Fibroblast of skin of abdomen (primary cell): ENCODE measurements at regions not wholly inside any gene's neighbourhood (a gene's known extent, or its start where the extent isn't known, plus 50 kb on each side); places are given as distances from the start of the nearest gene placed in this dataset.
"Not testable (repeated sequence)": the region's sequence is repeated elsewhere in the genome, so short reads cannot be mapped to it uniquely, and the experiment has no call there.

Experiments used
- DNase-seq: peaks from one replicate; pipeline ENCODE4 v3.0.0-alpha.2; 2013

- no peak for DNase-seq
These were observed 447.5 kb downstream of the AACS start for GRCh38 chr12:125512541-125513298.

GRCh38 chr12:125515887-125516286, 450.7 kb downstream of the AACS start:
- no peak for DNase-seq

- no peak for DNase-seq
These were observed 452.8 kb downstream of the AACS start for GRCh38 chr12:125518074-125518473.

DNA sequence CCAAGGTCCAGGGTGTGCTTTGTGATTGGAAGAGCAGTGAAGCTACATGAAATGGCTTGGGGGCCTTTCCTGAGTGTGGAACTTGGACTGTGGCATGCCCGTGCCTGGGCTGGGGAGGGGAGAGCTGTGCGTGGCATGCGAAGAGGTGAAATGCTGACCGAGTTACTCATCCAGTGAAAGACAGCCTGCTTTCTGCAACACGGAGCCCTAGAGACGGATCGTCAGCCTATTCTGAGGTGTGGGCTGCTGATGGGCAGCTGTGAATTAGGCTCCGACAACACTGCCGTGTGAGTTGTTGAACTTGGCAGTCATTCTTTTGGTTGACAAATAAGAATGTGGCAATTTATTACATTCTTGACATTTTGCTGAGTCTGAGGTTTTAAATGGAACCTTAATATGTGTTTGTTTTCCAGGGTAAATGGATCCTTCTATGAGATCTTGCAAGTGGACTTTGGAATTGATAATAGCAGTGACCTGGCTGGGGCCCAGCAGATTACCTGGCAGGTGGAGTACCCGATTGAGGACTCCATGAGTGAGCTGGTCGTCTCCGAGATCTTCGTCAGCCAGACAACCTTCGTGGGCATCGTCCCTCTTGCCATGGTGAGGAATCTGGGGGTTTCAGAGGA, 453.9 kb downstream of the AACS start:
- DNase-seq, result no peak

GRCh38 chr12:125525879-125526278, 460.6 kb downstream of the AACS start:
- DNase-seq, result no peak

DNA sequence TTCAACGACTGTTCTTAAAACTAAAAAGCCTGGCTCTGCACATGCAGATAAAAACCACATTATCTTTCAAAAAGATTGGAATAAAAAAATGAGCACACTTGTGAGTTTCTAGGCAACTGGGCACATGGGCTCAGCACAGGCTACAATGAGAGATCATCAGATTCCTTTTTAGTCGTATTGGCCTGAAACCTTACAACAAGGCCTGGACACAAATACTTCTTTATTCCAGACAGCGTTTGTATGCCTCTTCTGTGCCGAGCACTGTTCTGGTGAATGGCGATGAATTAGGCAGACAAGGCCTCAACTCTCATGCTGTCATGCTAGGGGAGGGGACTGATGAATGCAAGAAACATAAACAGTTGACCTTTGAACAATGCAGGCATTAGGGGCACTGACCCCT, 463.0 kb downstream of the AACS start:
- no peak for DNase-seq

GRCh38 chr12:125530201-125530600, 465.0 kb downstream of the AACS start:
- DNase-seq, result no peak

DNA sequence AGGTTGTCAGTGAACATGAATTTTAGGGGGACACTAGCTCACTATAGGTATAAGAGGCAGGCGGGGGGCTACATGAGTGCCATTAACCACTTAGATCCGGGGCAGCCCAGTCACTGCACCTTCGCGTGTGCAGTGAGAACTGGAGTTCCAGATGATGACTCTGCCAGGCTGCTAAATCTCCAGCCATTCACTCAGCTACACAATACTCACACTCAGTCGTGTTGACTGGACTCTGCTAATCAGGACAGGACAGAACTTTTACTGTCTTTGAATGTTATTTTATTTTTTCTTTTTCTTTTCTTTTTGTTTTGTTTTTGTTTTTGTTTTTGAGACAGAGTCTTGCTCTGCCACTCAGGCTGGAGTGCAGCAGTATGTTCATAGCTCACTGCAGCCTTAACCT, 465.6 kb downstream of the AACS start:
- DNase-seq, result no peak

DNA sequence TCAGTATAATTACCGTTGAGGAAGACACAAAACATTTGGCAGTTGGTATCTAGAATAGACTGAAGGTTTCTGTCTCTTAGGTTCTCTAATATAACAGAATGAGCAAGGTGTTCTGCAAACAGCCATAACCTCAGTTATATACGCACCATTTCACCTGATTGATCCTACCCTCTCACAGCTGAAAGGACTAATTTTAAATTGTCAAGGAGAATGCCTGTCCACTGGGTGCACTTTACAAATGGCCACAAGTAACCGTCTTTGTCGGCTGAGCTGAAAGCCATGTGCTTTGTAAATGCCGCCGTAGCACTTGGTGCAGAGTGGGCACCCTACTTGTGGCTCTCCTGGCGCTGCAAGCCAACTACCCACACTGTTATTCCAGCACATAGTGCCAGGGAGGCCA, 466.3 kb downstream of the AACS start:
- no peak for DNase-seq

DNA sequence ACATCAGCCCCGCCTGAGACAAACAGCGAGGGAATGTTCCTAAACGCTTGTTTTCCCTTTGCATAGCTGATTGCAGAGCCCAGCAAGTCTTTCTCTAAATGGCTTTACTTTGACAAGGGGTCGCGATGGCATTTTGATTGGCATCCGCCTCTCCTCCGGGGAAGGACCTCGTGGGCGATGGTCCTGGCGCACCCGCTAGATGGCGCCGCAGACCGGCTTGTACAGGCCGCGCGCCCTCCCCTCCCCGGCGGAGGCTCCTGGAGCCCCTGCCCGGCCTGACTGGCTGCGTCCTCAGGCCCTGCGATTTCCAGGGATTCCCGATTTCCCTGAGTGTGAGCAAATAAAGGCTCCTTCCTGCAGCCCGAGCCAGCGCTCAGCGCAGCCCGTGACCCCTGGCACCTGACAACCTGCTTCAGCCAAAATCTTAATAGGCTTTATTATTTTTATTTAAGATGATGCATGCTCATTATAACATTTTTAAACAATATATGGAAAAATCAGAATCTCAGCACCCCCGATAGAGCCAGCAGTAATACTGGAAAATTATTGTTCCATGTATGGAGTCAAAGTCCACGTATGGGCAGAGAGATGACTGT, 468.3 kb downstream of the AACS start:
- peak; percentile 1 for DNase-seq

- no peak for DNase-seq
These were observed 473.4 kb downstream of the AACS start for GRCh38 chr12:125538401-125539199.

DNA sequence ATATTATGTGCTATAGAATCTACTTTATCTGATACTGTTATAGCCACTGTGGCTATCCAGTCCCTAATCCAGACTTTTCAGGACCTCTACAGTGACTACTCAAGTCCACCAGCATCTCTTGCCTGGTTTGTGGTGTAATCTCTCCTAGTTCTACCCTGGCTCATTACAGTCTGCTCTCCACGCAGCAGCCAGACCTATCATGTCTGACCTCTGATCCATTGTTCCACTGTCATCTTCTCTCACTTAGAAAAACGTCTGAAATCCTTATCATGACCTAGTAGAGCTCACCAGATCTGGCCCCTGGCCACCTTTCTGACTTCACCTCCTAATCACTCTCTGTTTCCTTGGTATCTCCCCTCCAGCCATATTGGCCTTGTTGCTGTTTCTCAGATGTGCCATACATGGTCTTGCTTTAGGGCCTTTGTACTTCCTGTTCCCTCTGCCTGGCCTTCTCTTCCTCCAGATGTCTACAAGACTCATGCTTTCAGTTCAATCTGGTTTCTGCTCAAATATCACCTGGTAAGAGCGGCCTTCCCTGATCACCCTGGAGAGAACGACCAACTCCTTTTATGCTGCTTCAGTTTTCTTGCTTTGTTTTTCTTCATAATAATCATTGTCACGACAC, 475.5 kb downstream of the AACS start:
- no peak for DNase-seq

DNA sequence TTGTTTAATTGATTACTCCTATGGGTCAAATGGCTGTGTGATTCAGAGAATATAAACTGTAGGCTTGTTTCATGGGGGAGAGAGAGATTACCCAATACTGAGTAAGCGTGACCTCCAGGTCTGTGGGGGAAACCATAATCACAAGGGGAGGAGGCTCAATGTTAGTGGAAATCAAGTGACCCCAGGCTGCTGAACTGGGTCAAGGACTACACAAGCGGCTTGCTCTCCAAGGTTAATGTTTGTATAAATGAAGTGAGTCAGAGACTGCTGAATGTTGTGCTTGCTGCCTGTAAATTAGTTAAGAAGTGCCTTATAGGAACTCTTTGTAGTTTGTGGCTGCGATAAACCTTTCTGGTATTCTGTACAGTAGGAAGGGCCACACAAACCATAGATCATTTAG, 479.7 kb downstream of the AACS start:
- DNase-seq, result no peak

- no peak for DNase-seq
These were observed 483.9 kb downstream of the AACS start for GRCh38 chr12:125549171-125549570.

- DNase-seq, result no peak
These were observed 484.6 kb downstream of the AACS start for GRCh38 chr12:125549836-125550235.

DNA sequence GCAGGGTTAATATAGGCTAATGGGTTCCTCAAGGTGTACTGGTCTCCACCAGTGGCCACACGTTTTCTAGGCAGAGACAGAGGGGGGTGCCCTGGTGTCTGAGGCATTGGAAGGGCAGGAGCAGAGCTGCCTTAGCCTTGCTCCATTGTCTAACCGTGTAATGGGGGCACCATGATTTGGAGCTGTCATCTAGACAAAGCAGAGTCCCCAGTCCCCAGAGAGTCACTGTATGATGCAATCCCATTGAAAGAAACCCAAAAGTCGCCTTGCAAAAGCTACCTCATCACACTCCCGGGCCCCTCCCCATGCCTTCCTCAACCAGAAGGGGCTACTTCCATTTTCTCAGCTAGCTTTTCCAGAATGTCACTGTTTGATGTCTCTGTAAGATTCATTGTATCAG, 487.1 kb downstream of the AACS start:
- no peak for DNase-seq

DNA sequence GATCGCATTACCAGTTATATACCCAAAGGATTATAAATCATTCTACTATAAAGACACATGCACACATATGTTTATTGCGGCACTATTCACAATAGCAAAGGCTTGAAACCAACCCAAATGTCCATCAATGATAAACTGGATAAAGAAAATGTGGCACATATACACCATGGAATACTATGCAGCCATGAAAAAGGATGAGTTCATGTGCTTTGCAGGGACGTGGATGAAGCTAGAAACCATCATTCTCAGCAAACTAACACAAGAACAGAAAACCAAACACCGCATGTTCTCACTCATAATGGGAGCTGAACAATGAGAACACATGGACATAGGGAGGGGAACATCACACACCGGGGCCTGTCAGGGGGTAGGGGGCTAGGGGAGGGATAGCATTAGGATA, 495.8 kb downstream of the AACS start:
- DNase-seq, result not testable (repeated sequence)

GRCh38 chr12:125564753-125565152, 499.5 kb downstream of the AACS start:
- no peak for DNase-seq

GRCh38 chr12:125567581-125567980, 502.3 kb downstream of the AACS start:
- DNase-seq, result no peak

DNA sequence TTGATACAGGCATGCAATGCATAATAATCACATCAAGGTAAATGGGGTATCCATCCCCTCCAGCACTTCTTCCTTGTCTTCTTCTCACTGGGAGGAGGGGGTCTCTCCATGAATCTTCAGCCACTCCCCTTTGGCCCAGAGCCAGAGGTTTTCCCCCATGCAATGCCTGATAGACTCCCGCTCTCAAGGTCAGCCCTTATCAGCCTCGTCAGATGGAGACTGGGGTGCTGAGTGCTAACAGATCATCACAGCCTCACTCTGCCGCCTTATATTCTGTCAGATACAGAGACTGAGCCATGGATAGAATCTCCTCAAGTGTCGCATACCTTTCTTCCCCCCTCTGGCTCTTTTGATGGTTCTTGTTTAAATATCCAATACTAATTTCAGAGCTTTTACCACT, 503.1 kb downstream of the AACS start:
- no peak for DNase-seq

- no peak for DNase-seq
These were observed 508.0 kb downstream of the AACS start for GRCh38 chr12:125573271-125573670.

GRCh38 chr12:125577334-125577733, 512.1 kb downstream of the AACS start:
- no peak for DNase-seq

DNA sequence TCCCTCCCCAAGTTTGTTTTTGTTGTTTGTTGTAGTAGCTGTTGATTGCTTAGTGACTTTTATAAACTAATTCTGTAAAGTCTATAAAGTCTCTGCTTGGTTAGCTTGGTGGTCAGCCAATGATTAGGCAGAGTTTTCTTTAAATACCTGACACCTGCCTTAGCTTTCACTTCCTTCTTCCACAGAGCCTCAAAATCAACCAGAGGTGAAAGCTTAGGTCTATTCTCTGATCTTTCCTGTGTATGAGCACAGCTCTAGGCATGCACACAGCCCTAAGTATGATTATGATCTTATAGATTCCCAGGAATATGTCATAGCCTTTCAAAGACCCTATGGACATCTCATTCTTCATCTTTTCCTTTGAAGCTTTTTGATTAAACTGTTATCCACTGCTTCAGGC, 514.7 kb downstream of the AACS start:
- no peak for DNase-seq
